Heart left ventricle (tissue), 16 donors: ENCODE measurements at regions not wholly inside any gene's neighbourhood (a gene's known extent, or its start where the extent isn't known, plus 50 kb on each side); places are given as distances from the start of the nearest gene placed in this dataset.

Source experiments
- ATAC-seq, 4 donors: fragments of 200-7000 bp; cut with Tn5 transposase; one replicate each; pipeline ENCODE4 v1.9.1; 2020 to 2022; ENCODE audit warnings: moderate library complexity in 4 of 4, mild to moderate bottlenecking in 3 of 4, moderate number of reproducible peaks in 1 of 4
- DNase-seq, 5 donors: peaks; one replicate each; pipeline ENCODE4 v3.0.0-alpha.2; 2020
- H3K27ac ChIP-seq, 12 donors: fragments of 200-600 bp; sonication (generic) in 4 of 12; one replicate each; pipeline versions ENCODE4 v1.5.0 to v1.8.0; 2016 to 2022; ENCODE audit warnings: mild to moderate bottlenecking in 2 of 12
- H3K27me3 ChIP-seq, 9 donors: fragments of 200-600 bp; sonication (generic) in 2 of 9; one replicate each; pipeline versions ENCODE4 v1.5.1 to v1.8.0; 2016 to 2022; ENCODE audit warnings: mild to moderate bottlenecking in 3 of 9
- H3K36me3 ChIP-seq, 9 donors: fragments of 200-600 bp; sonication (generic) in 2 of 9; one replicate each; pipeline versions ENCODE4 v1.5.0 to v1.8.0; 2018 to 2022; ENCODE audit warnings: mild to moderate bottlenecking in 2 of 9
- H3K4me1 ChIP-seq, 12 donors: fragments of 200-600 bp; sonication (generic) in 4 of 12; one replicate each; pipeline versions ENCODE4 v1.5.0 to v1.8.0; 2016 to 2022; ENCODE audit warnings: mild to moderate bottlenecking in 3 of 12
- H3K4me3 ChIP-seq, 12 donors: fragments of 200-600 bp; sonication (generic) in 4 of 12; one replicate each; pipeline versions ENCODE4 v1.5.0 to v1.8.0; 2017 to 2022; ENCODE audit warnings: mild to moderate bottlenecking in 9 of 12, moderate library complexity in 4 of 12
- H3K9me3 ChIP-seq, 12 donors: fragments of 200-600 bp; sonication (generic) in 4 of 12; one replicate each; pipeline versions ENCODE4 v1.5.0 to v1.8.0; 2016 to 2022; ENCODE audit warnings: mild to moderate bottlenecking in 1 of 12
- POLR2A ChIP-seq, 2 donors: fragments of 450-650 bp; IDR thresholded peaks; one replicate each; pipeline ENCODE4 v1.6.1; 2017; ENCODE audit warnings: antibody characterized with exemption in 2 of 2, mild to moderate bottlenecking in 2 of 2, moderate library complexity in 2 of 2
- WGBS, 4 donors: extraction: QIAGEN DNeasy Blood & Tissue Kit in 2 of 4; methylation state at CpG; one replicate each; pipeline versions ENCODE4 v1.1.5 to v1.1.7; 2013 to 2018; 5-methylcytosine and 5-hydroxymethylcytosine counted together
- intact Hi-C, 10 donors: fragments of 100-400 bp; cut with DNase I; formaldehyde crosslinking; loops; one replicate each; pipeline versions ENCODE4 v1.11.1 to v1.14.2; 2022
- TF ChIP-seq, protein P1 (sequence below), 12 donors: fragments of 200-600 bp; sonication (generic) in 4 of 12; IDR thresholded peaks; one replicate each; pipeline versions ENCODE4 v1.5.0 to v1.8.0; 2018 to 2022; ENCODE audit warnings: antibody characterized with exemption in 12 of 12, mild to moderate bottlenecking in 5 of 12
- donor health status: ischemic (EF 13 %, LVEDD 7.1; RV severe dilation, severe dysfunction).
- donor health status: healthy with polysubstance abuse.
- donor health status: DM: no; HTN: yes; CAD: no.
- donor health status: DM: no; HTN: no; CAD: no.
- donor health status: ischemic (EF 25% LVEDD 6.9; RV normal size, moderate dysfunction).
- donor health status: ischemic (EF 25% LVEDD 5.7; RV mildly dilated, moderate dysfunction).
- donor health status: healthy.
- donor health status: DM: yes; HTN: yes; CAD: no.
- donor health status: ischemic (EF 35%, LVEDD 5.7; RV mildly dilated, moderate dysfunction).
- donor health status: nonischemic (EF 11% LVEDD 7.7; RV severe dilation, severe dysfunction).
- donor health status: DM: yes; HTN: yes; CAD: no.
- donor health status: PGD.
- donor health status: ischemic (EF 29% LVEDD 5.4; RV normal size, mild dysfunction).
- donor health status: nonischemic (EF 23%, LVEDD 6.1; RV moderate dilation, normal function).

DNA sequence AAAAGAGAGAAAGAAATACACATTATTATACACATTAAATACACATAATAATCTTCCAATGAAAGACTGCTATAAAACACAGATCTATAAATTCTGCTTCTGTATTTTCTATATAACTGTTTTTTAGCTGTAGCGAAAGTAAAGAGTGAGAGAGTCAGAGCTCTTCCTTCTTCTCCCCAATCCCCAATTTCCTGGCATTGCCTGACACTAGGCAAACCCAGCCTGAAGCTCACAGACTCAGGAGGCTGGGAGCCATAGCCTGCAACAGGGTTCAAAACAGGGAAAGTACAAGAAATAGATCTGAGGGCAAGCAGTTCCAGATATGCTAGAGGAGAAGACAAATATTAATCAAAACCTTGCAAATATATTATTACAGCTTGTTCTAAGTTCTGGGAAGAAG is 201.6 kb downstream of the HNRNPD start:
- TF ChIP-seq POLR2A (IDR thresholded peaks at IDR 0.05) = no peak
- TF ChIP-seq, protein P1, sequence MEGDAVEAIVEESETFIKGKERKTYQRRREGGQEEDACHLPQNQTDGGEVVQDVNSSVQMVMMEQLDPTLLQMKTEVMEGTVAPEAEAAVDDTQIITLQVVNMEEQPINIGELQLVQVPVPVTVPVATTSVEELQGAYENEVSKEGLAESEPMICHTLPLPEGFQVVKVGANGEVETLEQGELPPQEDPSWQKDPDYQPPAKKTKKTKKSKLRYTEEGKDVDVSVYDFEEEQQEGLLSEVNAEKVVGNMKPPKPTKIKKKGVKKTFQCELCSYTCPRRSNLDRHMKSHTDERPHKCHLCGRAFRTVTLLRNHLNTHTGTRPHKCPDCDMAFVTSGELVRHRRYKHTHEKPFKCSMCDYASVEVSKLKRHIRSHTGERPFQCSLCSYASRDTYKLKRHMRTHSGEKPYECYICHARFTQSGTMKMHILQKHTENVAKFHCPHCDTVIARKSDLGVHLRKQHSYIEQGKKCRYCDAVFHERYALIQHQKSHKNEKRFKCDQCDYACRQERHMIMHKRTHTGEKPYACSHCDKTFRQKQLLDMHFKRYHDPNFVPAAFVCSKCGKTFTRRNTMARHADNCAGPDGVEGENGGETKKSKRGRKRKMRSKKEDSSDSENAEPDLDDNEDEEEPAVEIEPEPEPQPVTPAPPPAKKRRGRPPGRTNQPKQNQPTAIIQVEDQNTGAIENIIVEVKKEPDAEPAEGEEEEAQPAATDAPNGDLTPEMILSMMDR (IDR thresholded peaks at IDR 0.05) = no peak
- Histone ChIP-seq H3K4me1 (no peaks in the 10 kb centered on the region), H3K4me3 (no peak overlapping the region), H3K27ac (no peak overlapping the region), H3K27me3 (no peaks in the 10 kb centered on the region), H3K36me3 (no peaks in the 10 kb centered on the region), H3K9me3 (peaks cover 0 to 7% (median 0%) of the 10 kb centered on the region in 12 donors)
- intact Hi-C loops = no loop called here
- no peak for ATAC-seq
- DNase-seq = no peak
- WGBS, 4 donors = 85 to 93% (median 88%) methylated on average over 1 of the region's 1 CpG

DNA sequence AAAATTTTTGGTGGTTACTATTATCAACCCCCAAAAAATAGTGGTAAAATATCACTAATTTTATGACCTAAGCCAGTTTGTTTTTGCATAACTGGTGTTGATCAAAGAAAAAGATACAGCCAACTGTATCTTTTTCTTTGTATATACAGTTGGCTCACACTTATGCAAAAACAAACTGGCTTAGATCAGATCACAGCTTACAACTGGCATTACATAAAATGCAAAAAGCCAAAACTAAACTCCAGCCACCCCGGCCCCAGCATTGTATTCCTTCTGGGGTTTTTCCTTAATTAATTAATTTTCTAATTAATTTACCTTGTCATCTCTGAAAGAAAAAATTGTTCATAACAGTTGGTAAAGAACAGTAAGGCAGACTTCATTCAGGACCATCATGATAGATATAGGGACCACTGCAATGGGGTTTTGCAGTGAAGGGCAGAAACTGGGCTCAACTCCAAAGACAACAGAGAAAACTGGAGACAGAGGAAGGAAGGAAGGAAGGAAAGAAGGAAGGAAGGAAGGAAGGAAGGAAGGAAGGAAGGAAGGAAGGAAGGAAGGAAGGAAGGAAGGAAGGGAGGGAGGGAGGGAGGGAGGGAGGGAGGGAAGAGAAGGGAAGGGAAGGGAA is 202.1 kb downstream of the HNRNPD start:
- ATAC-seq (no peak), DNase-seq (no peak)
- WGBS, 4 donors = 70 to 82% (median 76%) methylated on average over 1 of the region's 1 CpG
- Histone ChIP-seq H3K36me3 (no peaks in the 10 kb centered on the region), H3K4me3 (no peak overlapping the region), H3K27me3 (no peaks in the 10 kb centered on the region), H3K9me3 (peaks cover 0 to 10% (median 0%) of the 10 kb centered on the region in 12 donors), H3K4me1 (no peaks in the 10 kb centered on the region), H3K27ac (no peak overlapping the region)
- TF ChIP-seq, protein P1 (IDR thresholded peaks at IDR 0.05) = no peak
- no peak for TF ChIP-seq POLR2A (IDR thresholded peaks at IDR 0.05)
- intact Hi-C loops = no loop called here

DNA sequence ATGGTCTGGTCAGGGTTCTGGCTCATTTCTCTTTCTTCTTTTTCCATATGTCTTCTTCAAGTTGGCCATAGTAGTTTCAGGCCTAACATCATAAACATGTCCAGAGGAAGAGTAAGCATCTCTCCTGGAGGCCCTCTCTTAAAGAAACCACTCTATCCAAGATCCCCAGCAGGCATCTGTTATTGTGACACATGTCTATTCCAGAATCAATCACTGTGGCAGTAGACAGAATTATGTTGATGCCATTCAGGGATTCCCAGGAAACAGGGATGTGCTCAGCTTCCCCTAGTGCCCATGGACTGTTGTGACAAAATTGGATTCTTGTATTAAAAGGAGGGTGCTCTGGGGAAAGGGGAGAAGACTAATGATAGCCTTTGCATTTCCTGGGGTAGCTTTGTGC is 224.0 kb downstream of the HNRNPD start:
- DNase-seq (no peak), ATAC-seq (no peak)
- Histone ChIP-seq H3K36me3 (no peaks in the 10 kb centered on the region), H3K4me1 (no peaks in the 10 kb centered on the region), H3K9me3 (peaks cover 0 to 5% (median 0%) of the 10 kb centered on the region in 12 donors), H3K27ac (no peak overlapping the region), H3K4me3 (no peak overlapping the region), H3K27me3 (no peaks in the 10 kb centered on the region)
- TF ChIP-seq, protein P1 (IDR thresholded peaks at IDR 0.05) = no peak
- TF ChIP-seq POLR2A (IDR thresholded peaks at IDR 0.05) = no peak
- intact Hi-C loops = no loop called here

DNA sequence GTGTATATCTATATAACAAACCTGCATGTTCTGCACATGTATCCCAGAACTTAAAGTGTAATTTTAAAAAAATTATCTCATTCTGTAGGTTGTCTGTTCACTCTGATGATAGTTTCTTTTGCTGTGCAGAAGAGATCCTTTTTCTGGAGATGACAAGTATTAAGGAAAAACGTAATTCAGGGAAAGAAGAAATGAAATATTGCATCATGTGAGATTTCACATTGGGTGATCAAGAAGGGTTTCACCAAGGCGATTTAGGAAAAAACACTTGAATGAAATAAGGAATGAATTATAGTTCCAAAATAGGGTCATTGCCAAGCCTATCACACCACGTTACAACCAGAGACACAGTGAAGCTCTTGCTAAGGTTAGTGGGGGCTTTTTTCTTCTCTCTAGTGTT is 227.9 kb downstream of the HNRNPD start:
- H3K9me3 ChIP-seq = no peaks in the 10 kb centered on the region
- 78 to 84% (median 80%) methylated on average over 3 of the region's 3 CpGs for WGBS, 4 donors
- no peaks in the 10 kb centered on the region for H3K4me1 ChIP-seq
- H3K27me3 ChIP-seq = no peaks in the 10 kb centered on the region
- H3K36me3 ChIP-seq = no peaks in the 10 kb centered on the region
- no peak overlapping the region for H3K4me3 ChIP-seq
- ATAC-seq = no peak
- DNase-seq = no peak
- H3K27ac ChIP-seq = no peak overlapping the region
- TF ChIP-seq, protein P1 (IDR thresholded peaks at IDR 0.05) = no peak
- no peak for TF ChIP-seq POLR2A (IDR thresholded peaks at IDR 0.05)
- intact Hi-C loops = no loop called here
